ENCODE measurements at regions not wholly inside any gene's neighbourhood (a gene's known extent, or its start where the extent isn't known, plus 50 kb on each side); places are given as distances from the start of the nearest gene placed in this dataset.

GRCh38 chr3:68467465-68467864 is 464.9 kb downstream of the TAFA4 start:
- no peak for ATAC-seq

GRCh38 chr3:68458581-68458980 is 473.8 kb downstream of the TAFA4 start:
- H3K4me3 ChIP-seq: no peak overlapping the region
- H3K36me3 ChIP-seq (ENCODE audit: low read depth): no peaks in the 10 kb centered on the region
- no peak for DNase-seq
- H3K4me1 ChIP-seq (ENCODE audit: low read depth): no peaks in the 10 kb centered on the region
- intact Hi-C loops (cut with DNase I, micrococcal nuclease): no loop called here
- no peak for TF ChIP-seq CTCF (IDR thresholded peaks at IDR 0.05)
- no peak for ATAC-seq
- no peaks in the 10 kb centered on the region for H3K9me3 ChIP-seq

More at GRCh38 chr3:68467465-68467864, 464.9 kb downstream of the TAFA4 start:
- no peaks in the 10 kb centered on the region for H3K4me1 ChIP-seq (ENCODE audit: low read depth)
- intact Hi-C loops (cut with DNase I, micrococcal nuclease): no loop called here
- no peak overlapping the region for H3K4me3 ChIP-seq
- H3K9me3 ChIP-seq: no peaks in the 10 kb centered on the region
- TF ChIP-seq CTCF (IDR thresholded peaks at IDR 0.05): no peak
- no peaks in the 10 kb centered on the region for H3K36me3 ChIP-seq (ENCODE audit: low read depth)
- DNase-seq: no peak

- Histone ChIP-seq H3K9me3 (no peaks in the 10 kb centered on the region), H3K4me3 (no peak overlapping the region), H3K36me3 (ENCODE audit: low read depth) (no peaks in the 10 kb centered on the region), H3K4me1 (ENCODE audit: low read depth) (no peaks in the 10 kb centered on the region)
- no peak for TF ChIP-seq CTCF (IDR thresholded peaks at IDR 0.05)
- ATAC-seq (no peak), DNase-seq (no peak)
- intact Hi-C loops (cut with DNase I, micrococcal nuclease): no loop called here
These were observed 483.6 kb downstream of the TAFA4 start for GRCh38 chr3:68448510-68449383.

GRCh38 chr3:68447885-68448284 is 484.5 kb downstream of the TAFA4 start:
- no peak overlapping the region for H3K4me3 ChIP-seq
- DNase-seq: no peak
- no peak for ATAC-seq
- no peak for TF ChIP-seq CTCF (IDR thresholded peaks at IDR 0.05)
- H3K4me1 ChIP-seq (ENCODE audit: low read depth): no peaks in the 10 kb centered on the region
- no peaks in the 10 kb centered on the region for H3K9me3 ChIP-seq
- no peaks in the 10 kb centered on the region for H3K36me3 ChIP-seq (ENCODE audit: low read depth)
- intact Hi-C loops (cut with DNase I, micrococcal nuclease): no loop called here

GRCh38 chr3:68441054-68441453 is 491.3 kb downstream of the TAFA4 start:
- H3K4me1 ChIP-seq (ENCODE audit: low read depth): no peaks in the 10 kb centered on the region
- no peak for TF ChIP-seq CTCF (IDR thresholded peaks at IDR 0.05)
- no peak for ATAC-seq
- H3K9me3 ChIP-seq: no peaks in the 10 kb centered on the region
- H3K4me3 ChIP-seq: no peak overlapping the region
- intact Hi-C loops (cut with DNase I, micrococcal nuclease): no loop called here
- DNase-seq: no peak
- no peaks in the 10 kb centered on the region for H3K36me3 ChIP-seq (ENCODE audit: low read depth)

Measured in mucosa of descending colon (tissue), 3 donors.